GM18498 (cell line): ENCODE measurements at regions not wholly inside any gene's neighbourhood (a gene's known extent, or its start where the extent isn't known, plus 50 kb on each side); places are given as distances from the start of the nearest gene placed in this dataset.

Experiments used
- ATAC-seq: cut with Tn5 transposase; IDR thresholded peaks from one replicate; pipeline ENCODE4 v1.9.1; 2021; ENCODE audit warnings: mild to moderate bottlenecking, moderate library complexity; ENCODE audit not compliant: unreplicated experiment

DNA sequence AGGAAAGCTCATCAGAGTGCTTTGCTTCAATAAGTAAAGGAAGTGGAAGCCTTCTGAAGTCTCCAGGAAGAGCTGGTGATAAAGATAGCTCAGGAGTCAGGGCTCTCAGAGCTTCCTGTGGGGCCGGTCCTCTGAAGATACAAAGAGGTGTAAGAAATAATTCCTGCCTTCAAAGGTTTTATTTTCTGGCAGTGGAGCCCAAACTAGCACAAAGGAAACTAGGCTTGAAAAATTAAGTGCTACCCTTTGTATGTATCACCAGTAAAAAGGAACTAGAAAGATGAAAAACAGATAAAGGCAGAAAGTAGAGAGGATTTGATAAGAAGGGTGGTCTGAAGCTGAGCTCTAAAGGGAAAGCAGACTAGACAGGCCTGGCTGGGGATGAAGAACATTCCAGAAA, 204.1 kb upstream of the SASH1 start:
- no peak for ATAC-seq

GRCh38 chr6:148140772-148141557, 201.7 kb upstream of the SASH1 start:
- ATAC-seq = no peak

GRCh38 chr6:148142821-148143220, 199.8 kb upstream of the SASH1 start:
- no peak for ATAC-seq

DNA sequence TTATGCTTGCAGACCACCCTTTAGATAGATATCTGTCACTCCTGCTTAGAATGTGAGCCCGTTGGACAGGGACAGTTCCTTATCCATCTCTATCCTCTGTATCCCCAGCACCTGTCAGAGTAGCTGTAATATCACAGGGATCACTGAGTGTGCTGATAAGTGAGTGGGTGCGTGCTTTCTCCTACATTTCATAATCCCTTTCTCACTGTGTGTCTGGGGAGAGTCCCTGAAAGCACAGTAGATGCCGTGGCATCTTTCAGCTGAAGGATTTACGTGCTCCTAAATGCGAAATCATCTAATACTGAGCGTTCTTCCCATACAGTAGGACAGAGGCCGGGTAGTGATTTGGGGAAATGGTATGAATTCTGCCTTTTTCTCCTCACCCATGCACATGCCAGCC, 198.9 kb upstream of the SASH1 start:
- ATAC-seq = no peak

DNA sequence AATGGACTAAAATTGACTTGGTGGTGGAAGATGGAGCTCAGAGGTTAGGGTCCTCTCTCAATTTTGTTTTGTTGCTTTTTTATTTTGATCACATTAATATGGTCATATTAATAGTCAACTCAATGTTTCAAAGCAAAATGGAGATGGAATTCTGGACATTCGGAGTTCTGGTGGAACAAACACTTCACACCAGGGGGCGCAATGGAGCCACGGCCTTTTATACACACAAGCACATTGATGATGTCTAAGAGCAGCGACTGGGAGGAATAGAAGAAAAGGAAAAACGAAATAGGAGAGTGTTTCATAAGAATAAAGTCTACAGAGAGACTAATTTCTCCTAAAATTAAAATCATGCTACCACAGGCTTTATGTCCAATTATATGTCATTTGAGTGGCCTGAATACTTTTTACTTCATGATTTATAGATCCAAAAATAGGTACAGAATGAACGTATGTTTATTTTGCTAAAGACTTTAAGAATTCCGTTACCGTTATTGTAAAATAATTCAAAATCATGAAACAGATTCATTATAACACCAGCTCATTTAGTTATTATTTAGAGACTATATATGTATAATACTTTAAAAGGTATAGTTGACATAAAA, 197.6 kb upstream of the SASH1 start:
- peak; percentile 81 for ATAC-seq

GRCh38 chr6:148146717-148147462, 195.7 kb upstream of the SASH1 start:
- ATAC-seq = no peak

DNA sequence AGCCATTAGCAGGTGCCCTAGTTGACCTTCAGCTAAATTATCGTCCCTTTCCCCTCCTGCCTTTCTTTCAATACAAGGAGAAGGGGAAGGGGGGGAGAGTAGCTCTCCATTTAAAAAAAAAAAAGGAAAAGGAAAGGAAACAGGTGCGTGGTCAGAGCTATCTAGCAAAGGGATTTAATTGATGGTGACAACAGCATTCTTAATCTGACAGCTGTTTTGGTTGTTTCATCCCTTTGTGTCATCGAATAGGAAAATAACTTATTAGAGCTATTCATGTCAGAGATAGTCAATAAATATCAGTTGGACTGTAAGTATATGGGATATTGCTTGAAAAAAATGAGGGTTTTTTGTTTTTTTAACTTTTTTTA, 195.2 kb upstream of the SASH1 start:
- ATAC-seq = no peak

DNA sequence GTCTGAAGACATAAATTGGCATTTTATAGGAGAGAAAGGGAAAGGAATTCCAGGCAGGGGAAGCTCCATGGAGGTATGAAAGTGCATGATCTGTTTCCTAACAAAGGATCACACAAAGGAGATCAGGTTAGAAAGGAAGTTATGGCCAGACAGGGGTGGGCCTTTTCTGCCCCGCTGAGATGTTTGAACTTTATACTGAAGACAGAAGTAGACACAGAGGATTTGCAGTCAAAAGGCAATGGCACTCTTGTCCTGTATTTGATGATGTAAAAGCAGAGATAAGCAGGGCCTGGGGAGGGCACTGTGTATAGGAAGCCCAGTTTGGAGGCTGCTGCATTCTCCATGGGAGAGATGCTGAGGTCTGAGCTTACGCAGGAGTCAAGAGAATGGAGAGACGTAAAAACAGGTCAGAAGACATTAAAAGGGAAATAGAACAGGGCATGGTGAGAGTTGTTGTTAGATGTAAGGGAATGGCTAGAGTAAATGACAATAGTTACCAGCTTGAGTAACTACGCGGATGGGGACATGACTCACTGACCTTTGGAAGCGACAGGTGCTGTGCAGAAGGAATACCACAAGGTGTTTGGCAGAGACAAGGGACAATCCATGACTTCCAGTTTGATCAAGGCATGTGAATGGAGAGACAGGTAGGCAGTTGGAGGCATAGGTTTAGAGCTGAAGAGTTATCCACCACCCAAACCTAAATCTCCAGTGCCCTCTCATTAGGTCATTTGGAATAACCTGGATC, 190.6 kb upstream of the SASH1 start:
- no peak for ATAC-seq

GRCh38 chr6:148154668-148155067, 188.0 kb upstream of the SASH1 start:
- ATAC-seq = no peak

DNA sequence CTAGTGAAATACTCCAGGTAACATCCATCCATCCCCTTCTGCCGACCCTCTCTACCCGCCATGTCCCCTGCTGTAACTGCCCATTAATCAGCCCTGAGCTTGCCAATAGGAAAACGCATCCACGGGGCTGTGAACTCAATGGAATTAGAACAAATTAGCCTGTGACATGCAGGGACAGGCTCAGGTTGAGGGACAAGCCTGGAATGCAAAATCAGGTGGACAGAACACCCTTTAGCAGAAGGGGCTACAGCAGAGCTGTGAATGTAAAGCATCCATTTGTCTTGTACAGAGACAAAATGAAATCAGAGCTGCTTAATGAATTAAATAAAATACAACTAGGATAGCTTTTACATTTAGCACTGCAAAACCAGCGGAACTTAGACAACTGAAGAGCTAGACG, 187.3 kb upstream of the SASH1 start:
- ATAC-seq = no peak

GRCh38 chr6:148157841-148158240, 184.8 kb upstream of the SASH1 start:
- no peak for ATAC-seq

GRCh38 chr6:148164645-148165044, 178.0 kb upstream of the SASH1 start:
- ATAC-seq = no peak

GRCh38 chr6:148166339-148166968, 176.2 kb upstream of the SASH1 start:
- no peak for ATAC-seq

DNA sequence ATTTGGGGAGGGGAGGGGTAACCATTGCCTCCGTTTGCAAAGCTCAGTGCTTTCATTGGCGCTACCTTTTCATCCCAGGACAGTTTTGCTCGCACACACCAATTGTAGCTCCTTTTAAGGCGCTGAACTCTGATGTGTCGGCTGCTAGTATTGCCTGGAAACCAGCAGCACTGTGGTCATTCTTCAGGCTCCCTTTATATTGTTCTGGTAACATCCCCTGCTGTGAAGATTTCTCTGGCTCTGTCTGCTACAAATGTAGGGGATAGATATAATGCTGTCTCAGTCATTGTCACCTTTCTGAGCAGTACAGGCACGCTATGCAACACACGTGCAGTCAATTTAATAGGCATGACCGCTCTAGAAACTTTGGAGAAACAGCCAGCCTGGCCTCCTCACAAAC, 172.9 kb upstream of the SASH1 start:
- ATAC-seq = no peak

GRCh38 chr6:148170286-148170685, 172.4 kb upstream of the SASH1 start:
- no peak for ATAC-seq

DNA sequence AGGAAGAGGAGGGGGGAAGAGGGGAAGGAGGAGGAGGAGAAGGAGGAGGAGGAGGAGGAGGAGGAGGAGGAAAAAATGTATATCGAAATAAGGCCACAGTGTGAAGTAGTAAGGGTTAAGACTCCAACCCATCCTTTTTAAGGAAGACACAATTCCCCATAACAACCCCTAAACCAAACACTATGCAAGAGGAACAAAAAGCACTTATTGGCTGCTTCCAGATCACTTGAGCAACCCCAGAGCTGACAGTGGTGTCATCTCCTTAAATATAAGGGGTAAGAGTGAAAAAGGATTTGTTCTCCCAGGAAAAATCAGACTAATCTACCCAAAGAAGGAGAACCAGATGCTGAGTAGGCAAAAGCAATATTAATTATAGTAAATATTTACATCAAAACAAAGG, 169.1 kb upstream of the SASH1 start:
- ATAC-seq = no peak

DNA sequence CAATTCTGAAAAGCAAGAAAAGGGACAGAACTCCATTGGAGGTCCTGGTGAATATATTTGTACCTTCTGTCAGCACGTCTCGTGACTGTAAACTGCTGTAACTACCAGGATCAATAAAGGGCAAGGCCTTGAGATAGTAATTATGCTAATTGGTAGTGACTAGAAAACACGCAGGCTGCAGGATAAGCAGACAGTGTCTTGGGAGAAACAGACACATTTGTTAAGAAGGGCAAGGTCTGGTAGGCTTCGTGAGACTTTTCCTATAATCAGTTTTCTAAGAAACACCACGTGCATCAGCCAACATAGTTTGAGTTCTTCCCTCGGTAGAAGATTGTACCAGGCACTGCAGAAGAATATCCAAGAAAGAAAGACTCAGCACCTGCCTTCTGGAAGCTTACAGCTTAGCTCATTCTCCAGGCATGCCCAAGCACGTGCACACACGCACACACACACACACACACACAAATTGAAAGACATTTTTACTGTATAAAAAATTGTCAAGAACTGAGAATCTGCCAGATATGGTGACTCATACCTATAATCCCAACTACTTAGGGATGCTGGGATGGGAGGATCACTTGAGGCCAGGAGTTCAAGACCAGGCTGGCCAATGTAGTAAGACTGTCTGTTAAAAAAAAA, 167.0 kb upstream of the SASH1 start:
- no peak for ATAC-seq

DNA sequence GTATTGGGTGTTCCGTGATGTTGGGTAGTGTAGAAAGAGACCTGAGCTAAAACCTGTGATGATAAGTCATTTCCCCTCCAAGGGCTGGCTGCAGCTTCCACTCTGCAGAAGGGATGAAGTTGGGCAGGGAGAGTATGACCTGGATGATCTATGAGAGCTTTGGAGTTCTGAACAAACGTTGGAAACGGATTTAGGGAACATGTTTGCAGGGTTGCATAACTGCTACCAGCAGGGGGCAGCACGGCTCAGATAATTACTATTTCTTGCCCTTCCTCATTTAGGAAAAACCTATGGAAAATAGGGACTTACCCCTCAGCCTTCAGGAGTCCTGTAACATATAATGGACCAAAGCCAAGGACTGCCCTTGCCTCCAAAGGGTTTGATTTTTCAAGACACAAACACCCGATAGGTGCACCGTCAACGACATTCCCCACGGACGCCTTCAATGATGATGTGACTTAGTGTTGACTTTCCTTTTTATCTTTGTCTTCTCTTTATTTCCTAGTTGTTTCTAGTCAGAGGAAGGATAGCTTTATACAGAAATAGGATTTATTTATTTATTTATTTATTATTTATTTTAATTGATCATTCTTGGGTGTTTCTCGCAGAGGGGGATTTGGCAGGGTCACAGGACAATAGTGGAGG, 164.9 kb upstream of the SASH1 start:
- no peak for ATAC-seq

- ATAC-seq = no peak
Observed at GRCh38 chr6:148179786-148180185, 162.9 kb upstream of the SASH1 start.

GRCh38 chr6:148182378-148182777, 160.3 kb upstream of the SASH1 start:
- no peak for ATAC-seq
